ENCODE measurements at regions not wholly inside any gene's neighbourhood (a gene's known extent, or its start where the extent isn't known, plus 50 kb on each side); places are given as distances from the start of the nearest gene placed in this dataset.

DNA sequence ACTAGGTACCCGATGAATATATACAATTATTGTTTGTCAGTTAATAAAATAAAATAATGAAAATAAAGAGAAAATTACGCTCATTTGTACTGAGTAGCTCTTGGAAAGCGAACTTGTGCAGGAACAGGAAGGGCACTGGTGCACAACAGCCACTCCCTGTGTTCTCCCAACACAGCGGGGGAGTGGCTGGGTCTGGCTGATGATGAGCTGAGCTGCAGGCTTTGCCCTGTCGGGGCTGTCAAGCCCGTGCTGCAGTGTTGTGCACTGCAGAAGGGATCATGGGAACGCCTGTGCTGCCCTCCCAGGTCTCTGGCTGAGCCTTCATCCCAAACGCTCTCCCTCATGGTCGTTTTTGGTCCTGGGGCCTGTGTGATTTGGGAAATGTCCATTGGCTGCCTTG, 131.7 kb upstream of the MAP3K4 start:
- no peak for TF ChIP-seq CBX5 (IDR thresholded peaks at IDR 0.05; ENCODE audit: low read depth)
- no peak for TF ChIP-seq NR2C2 (IDR thresholded peaks at IDR 0.05; ENCODE audit: borderline replicate concordance, control insufficient read depth, insufficient read length, low read depth)
- TF ChIP-seq, protein P1, sequence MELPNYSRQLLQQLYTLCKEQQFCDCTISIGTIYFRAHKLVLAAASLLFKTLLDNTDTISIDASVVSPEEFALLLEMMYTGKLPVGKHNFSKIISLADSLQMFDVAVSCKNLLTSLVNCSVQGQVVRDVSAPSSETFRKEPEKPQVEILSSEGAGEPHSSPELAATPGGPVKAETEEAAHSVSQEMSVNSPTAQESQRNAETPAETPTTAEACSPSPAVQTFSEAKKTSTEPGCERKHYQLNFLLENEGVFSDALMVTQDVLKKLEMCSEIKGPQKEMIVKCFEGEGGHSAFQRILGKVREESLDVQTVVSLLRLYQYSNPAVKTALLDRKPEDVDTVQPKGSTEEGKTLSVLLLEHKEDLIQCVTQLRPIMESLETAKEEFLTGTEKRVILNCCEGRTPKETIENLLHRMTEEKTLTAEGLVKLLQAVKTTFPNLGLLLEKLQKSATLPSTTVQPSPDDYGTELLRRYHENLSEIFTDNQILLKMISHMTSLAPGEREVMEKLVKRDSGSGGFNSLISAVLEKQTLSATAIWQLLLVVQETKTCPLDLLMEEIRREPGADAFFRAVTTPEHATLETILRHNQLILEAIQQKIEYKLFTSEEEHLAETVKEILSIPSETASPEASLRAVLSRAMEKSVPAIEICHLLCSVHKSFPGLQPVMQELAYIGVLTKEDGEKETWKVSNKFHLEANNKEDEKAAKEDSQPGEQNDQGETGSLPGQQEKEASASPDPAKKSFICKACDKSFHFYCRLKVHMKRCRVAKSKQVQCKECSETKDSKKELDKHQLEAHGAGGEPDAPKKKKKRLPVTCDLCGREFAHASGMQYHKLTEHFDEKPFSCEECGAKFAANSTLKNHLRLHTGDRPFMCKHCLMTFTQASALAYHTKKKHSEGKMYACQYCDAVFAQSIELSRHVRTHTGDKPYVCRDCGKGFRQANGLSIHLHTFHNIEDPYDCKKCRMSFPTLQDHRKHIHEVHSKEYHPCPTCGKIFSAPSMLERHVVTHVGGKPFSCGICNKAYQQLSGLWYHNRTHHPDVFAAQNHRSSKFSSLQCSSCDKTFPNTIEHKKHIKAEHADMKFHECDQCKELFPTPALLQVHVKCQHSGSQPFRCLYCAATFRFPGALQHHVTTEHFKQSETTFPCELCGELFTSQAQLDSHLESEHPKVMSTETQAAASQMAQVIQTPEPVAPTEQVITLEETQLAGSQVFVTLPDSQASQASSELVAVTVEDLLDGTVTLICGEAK (IDR thresholded peaks at IDR 0.05; ENCODE audit: borderline replicate concordance) = no peak
- TF ChIP-seq, protein P2, sequence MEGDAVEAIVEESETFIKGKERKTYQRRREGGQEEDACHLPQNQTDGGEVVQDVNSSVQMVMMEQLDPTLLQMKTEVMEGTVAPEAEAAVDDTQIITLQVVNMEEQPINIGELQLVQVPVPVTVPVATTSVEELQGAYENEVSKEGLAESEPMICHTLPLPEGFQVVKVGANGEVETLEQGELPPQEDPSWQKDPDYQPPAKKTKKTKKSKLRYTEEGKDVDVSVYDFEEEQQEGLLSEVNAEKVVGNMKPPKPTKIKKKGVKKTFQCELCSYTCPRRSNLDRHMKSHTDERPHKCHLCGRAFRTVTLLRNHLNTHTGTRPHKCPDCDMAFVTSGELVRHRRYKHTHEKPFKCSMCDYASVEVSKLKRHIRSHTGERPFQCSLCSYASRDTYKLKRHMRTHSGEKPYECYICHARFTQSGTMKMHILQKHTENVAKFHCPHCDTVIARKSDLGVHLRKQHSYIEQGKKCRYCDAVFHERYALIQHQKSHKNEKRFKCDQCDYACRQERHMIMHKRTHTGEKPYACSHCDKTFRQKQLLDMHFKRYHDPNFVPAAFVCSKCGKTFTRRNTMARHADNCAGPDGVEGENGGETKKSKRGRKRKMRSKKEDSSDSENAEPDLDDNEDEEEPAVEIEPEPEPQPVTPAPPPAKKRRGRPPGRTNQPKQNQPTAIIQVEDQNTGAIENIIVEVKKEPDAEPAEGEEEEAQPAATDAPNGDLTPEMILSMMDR (IDR thresholded peaks at IDR 0.05 in 2 of 3, conservative IDR thresholded peaks at IDR 0.05 in 1 of 3; ENCODE audit: control insufficient read depth in 2 of 3, extremely low read depth in 1 of 3, insufficient read depth in 1 of 3, low read depth in 3 of 3, low read length in 3 of 3) = no peak
- TF ChIP-seq FOS (IDR thresholded peaks at IDR 0.05; ENCODE audit: borderline replicate concordance, extremely low read depth, insufficient read length) = no peak
- TF ChIP-seq, protein P3, sequence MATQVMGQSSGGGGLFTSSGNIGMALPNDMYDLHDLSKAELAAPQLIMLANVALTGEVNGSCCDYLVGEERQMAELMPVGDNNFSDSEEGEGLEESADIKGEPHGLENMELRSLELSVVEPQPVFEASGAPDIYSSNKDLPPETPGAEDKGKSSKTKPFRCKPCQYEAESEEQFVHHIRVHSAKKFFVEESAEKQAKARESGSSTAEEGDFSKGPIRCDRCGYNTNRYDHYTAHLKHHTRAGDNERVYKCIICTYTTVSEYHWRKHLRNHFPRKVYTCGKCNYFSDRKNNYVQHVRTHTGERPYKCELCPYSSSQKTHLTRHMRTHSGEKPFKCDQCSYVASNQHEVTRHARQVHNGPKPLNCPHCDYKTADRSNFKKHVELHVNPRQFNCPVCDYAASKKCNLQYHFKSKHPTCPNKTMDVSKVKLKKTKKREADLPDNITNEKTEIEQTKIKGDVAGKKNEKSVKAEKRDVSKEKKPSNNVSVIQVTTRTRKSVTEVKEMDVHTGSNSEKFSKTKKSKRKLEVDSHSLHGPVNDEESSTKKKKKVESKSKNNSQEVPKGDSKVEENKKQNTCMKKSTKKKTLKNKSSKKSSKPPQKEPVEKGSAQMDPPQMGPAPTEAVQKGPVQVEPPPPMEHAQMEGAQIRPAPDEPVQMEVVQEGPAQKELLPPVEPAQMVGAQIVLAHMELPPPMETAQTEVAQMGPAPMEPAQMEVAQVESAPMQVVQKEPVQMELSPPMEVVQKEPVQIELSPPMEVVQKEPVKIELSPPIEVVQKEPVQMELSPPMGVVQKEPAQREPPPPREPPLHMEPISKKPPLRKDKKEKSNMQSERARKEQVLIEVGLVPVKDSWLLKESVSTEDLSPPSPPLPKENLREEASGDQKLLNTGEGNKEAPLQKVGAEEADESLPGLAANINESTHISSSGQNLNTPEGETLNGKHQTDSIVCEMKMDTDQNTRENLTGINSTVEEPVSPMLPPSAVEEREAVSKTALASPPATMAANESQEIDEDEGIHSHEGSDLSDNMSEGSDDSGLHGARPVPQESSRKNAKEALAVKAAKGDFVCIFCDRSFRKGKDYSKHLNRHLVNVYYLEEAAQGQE (IDR thresholded peaks at IDR 0.05; ENCODE audit: low read depth, low read length) = no peak
- no peak for TF ChIP-seq SRF (IDR thresholded peaks at IDR 0.05; ENCODE audit: low read depth in 2 of 2, low read length in 2 of 2)
- no peak for TF ChIP-seq BCL11A (IDR thresholded peaks at IDR 0.05; ENCODE audit: low read depth, low read length)
- no peak for TF ChIP-seq PAX8 (IDR thresholded peaks at IDR 0.05)

Data from GM12878 (cell line).